Activated naive CD8-positive, alpha-beta T cell (primary cell): ENCODE measurements at regions not wholly inside any gene's neighbourhood (a gene's known extent, or its start where the extent isn't known, plus 50 kb on each side); places are given as distances from the start of the nearest gene placed in this dataset.

Source experiments
- H3K27ac Mint-ChIP-seq: one replicate; pipeline ENCODE4 v1.8.0; 2021; ENCODE audit warnings: mixed read lengths
- H3K27me3 Mint-ChIP-seq: one replicate; pipeline ENCODE4 v1.8.0; 2021; ENCODE audit warnings: mixed read lengths
- H3K36me3 Mint-ChIP-seq: one replicate; pipeline ENCODE4 v1.8.0; 2021; ENCODE audit warnings: mixed read lengths
- H3K4me1 Mint-ChIP-seq: one replicate; pipeline ENCODE4 v1.8.0; 2021; ENCODE audit warnings: low read depth, mixed read lengths
- H3K4me3 Mint-ChIP-seq: one replicate; pipeline ENCODE4 v1.8.0; 2021; ENCODE audit warnings: mild to moderate bottlenecking, mixed read lengths
- H3K9me3 Mint-ChIP-seq: one replicate; pipeline ENCODE4 v1.8.0; 2021; ENCODE audit warnings: low read depth, mixed read lengths

GRCh38 chr1:112256411-112256810, 139.6 kb upstream of the CTTNBP2NL start:
- Mint-ChIP-seq H3K4me3 (no peak overlapping the region), H3K36me3 (no peaks in the 10 kb centered on the region), H3K4me1 (no peaks in the 10 kb centered on the region), H3K27ac (no peak overlapping the region), H3K27me3 (peaks cover 5% of the 10 kb centered on the region), H3K9me3 (no peaks in the 10 kb centered on the region)

- Mint-ChIP-seq H3K9me3 (no peaks in the 10 kb centered on the region), H3K27me3 (peaks cover 5% of the 10 kb centered on the region), H3K4me3 (no peak overlapping the region), H3K36me3 (no peaks in the 10 kb centered on the region), H3K4me1 (no peaks in the 10 kb centered on the region), H3K27ac (no peak overlapping the region)
Measured at GRCh38 chr1:112257043-112257835, 138.8 kb upstream of the CTTNBP2NL start.

- peaks cover 5% of the 10 kb centered on the region for H3K27me3 Mint-ChIP-seq
- H3K4me1 Mint-ChIP-seq: no peaks in the 10 kb centered on the region
- H3K4me3 Mint-ChIP-seq: no peak overlapping the region
- no peaks in the 10 kb centered on the region for H3K36me3 Mint-ChIP-seq
- no peaks in the 10 kb centered on the region for H3K9me3 Mint-ChIP-seq
- no peak overlapping the region for H3K27ac Mint-ChIP-seq
Measured at GRCh38 chr1:112260699-112261098, 135.3 kb upstream of the CTTNBP2NL start.

- Mint-ChIP-seq H3K27me3 (peaks cover 5% of the 10 kb centered on the region), H3K4me3 (no peak overlapping the region), H3K4me1 (no peaks in the 10 kb centered on the region), H3K27ac (no peak overlapping the region), H3K36me3 (no peaks in the 10 kb centered on the region), H3K9me3 (no peaks in the 10 kb centered on the region)
Measured at GRCh38 chr1:112262316-112262715, 133.7 kb upstream of the CTTNBP2NL start.

GRCh38 chr1:112263042-112263441, 133.0 kb upstream of the CTTNBP2NL start:
- Mint-ChIP-seq H3K4me3 (no peak overlapping the region), H3K27ac (no peak overlapping the region), H3K4me1 (no peaks in the 10 kb centered on the region), H3K27me3 (peaks cover 5% of the 10 kb centered on the region), H3K9me3 (no peaks in the 10 kb centered on the region), H3K36me3 (no peaks in the 10 kb centered on the region)

- H3K4me3 Mint-ChIP-seq: no peak overlapping the region
- peaks cover 5% of the 10 kb centered on the region for H3K27me3 Mint-ChIP-seq
- H3K9me3 Mint-ChIP-seq: no peaks in the 10 kb centered on the region
- H3K4me1 Mint-ChIP-seq: no peaks in the 10 kb centered on the region
- no peaks in the 10 kb centered on the region for H3K36me3 Mint-ChIP-seq
- no peak overlapping the region for H3K27ac Mint-ChIP-seq
Measured at GRCh38 chr1:112263453-112263852, 132.6 kb upstream of the CTTNBP2NL start.

- Mint-ChIP-seq H3K9me3 (no peaks in the 10 kb centered on the region), H3K4me3 (no peak overlapping the region), H3K27me3 (peaks cover 4% of the 10 kb centered on the region), H3K4me1 (no peaks in the 10 kb centered on the region), H3K27ac (no peak overlapping the region), H3K36me3 (no peaks in the 10 kb centered on the region)
Measured at GRCh38 chr1:112264010-112264409, 132.0 kb upstream of the CTTNBP2NL start.

GRCh38 chr1:112264553-112264952, 131.5 kb upstream of the CTTNBP2NL start:
- Mint-ChIP-seq H3K4me1 (no peaks in the 10 kb centered on the region), H3K9me3 (no peaks in the 10 kb centered on the region), H3K4me3 (no peak overlapping the region), H3K36me3 (no peaks in the 10 kb centered on the region), H3K27me3 (peaks cover 2% of the 10 kb centered on the region), H3K27ac (no peak overlapping the region)

- Mint-ChIP-seq H3K36me3 (no peaks in the 10 kb centered on the region), H3K4me1 (no peaks in the 10 kb centered on the region), H3K4me3 (no peak overlapping the region), H3K9me3 (peaks cover 6% of the 10 kb centered on the region), H3K27ac (no peak overlapping the region), H3K27me3 (peaks cover 1% of the 10 kb centered on the region)
Measured at GRCh38 chr1:112265931-112266330, 130.1 kb upstream of the CTTNBP2NL start.

GRCh38 chr1:112267206-112267605, 128.8 kb upstream of the CTTNBP2NL start:
- no peak overlapping the region for H3K27ac Mint-ChIP-seq
- H3K4me3 Mint-ChIP-seq: no peak overlapping the region
- H3K27me3 Mint-ChIP-seq: peaks cover 3% of the 10 kb centered on the region
- H3K9me3 Mint-ChIP-seq: peaks cover 6% of the 10 kb centered on the region
- no peaks in the 10 kb centered on the region for H3K4me1 Mint-ChIP-seq
- no peaks in the 10 kb centered on the region for H3K36me3 Mint-ChIP-seq

- H3K4me1 Mint-ChIP-seq: no peaks in the 10 kb centered on the region
- peaks cover 6% of the 10 kb centered on the region for H3K9me3 Mint-ChIP-seq
- H3K27me3 Mint-ChIP-seq: peaks cover 8% of the 10 kb centered on the region
- no peak overlapping the region for H3K27ac Mint-ChIP-seq
- H3K4me3 Mint-ChIP-seq: no peak overlapping the region
- H3K36me3 Mint-ChIP-seq: no peaks in the 10 kb centered on the region
Measured at GRCh38 chr1:112267929-112268328, 128.1 kb upstream of the CTTNBP2NL start.

- Mint-ChIP-seq H3K27me3 (peaks cover 9% of the 10 kb centered on the region), H3K9me3 (peaks cover 6% of the 10 kb centered on the region), H3K4me3 (no peak overlapping the region), H3K36me3 (no peaks in the 10 kb centered on the region), H3K27ac (no peak overlapping the region), H3K4me1 (no peaks in the 10 kb centered on the region)
Measured at GRCh38 chr1:112268408-112268807, 127.6 kb upstream of the CTTNBP2NL start.

GRCh38 chr1:112271270-112271669, 124.7 kb upstream of the CTTNBP2NL start:
- H3K27me3 Mint-ChIP-seq: peaks cover 11% of the 10 kb centered on the region
- H3K4me3 Mint-ChIP-seq: no peak overlapping the region
- H3K36me3 Mint-ChIP-seq: no peaks in the 10 kb centered on the region
- peaks cover 6% of the 10 kb centered on the region for H3K9me3 Mint-ChIP-seq
- H3K4me1 Mint-ChIP-seq: no peaks in the 10 kb centered on the region
- no peak overlapping the region for H3K27ac Mint-ChIP-seq

GRCh38 chr1:112272101-112272772, 123.8 kb upstream of the CTTNBP2NL start:
- no peak overlapping the region for H3K27ac Mint-ChIP-seq
- H3K36me3 Mint-ChIP-seq: no peaks in the 10 kb centered on the region
- no peak overlapping the region for H3K4me3 Mint-ChIP-seq
- H3K27me3 Mint-ChIP-seq: peaks cover 11% of the 10 kb centered on the region
- H3K4me1 Mint-ChIP-seq: no peaks in the 10 kb centered on the region
- peaks cover 6% of the 10 kb centered on the region for H3K9me3 Mint-ChIP-seq

GRCh38 chr1:112284796-112285195, 111.2 kb upstream of the CTTNBP2NL start:
- peaks cover 19% of the 10 kb centered on the region for H3K27me3 Mint-ChIP-seq
- no peak overlapping the region for H3K27ac Mint-ChIP-seq
- no peaks in the 10 kb centered on the region for H3K4me1 Mint-ChIP-seq
- no peaks in the 10 kb centered on the region for H3K9me3 Mint-ChIP-seq
- no peaks in the 10 kb centered on the region for H3K36me3 Mint-ChIP-seq
- H3K4me3 Mint-ChIP-seq: no peak overlapping the region
